ENCODE measurements at regions not wholly inside any gene's neighbourhood (a gene's known extent, or its start where the extent isn't known, plus 50 kb on each side); places are given as distances from the start of the nearest gene placed in this dataset.

- DNase-seq (ENCODE audit: low read depth, low spot score) (no peak), ATAC-seq (no peak)
- POLR2A ChIA-PET: no interaction called here
- Histone ChIP-seq H3K9ac (ENCODE audit: low read length) (no peak overlapping the region), H3K9me2 (ENCODE audit: insufficient read depth) (no peaks in the 10 kb centered on the region), H3K4me1 (ENCODE audit: control insufficient read depth in 1 of 2, insufficient read depth in 2 of 2, low read length in 2 of 2) (no peaks in the 10 kb centered on the region), H4K20me1 (ENCODE audit: insufficient read depth) (no peaks in the 10 kb centered on the region), H3K27me3 (ENCODE audit: insufficient read depth, low read length) (no peaks in the 10 kb centered on the region), H3K27ac (ENCODE audit: low read depth, low read length) (no peak overlapping the region), H3K9me3 (ENCODE audit: control insufficient read depth in 1 of 2, insufficient read depth in 1 of 2, low read depth in 1 of 2, low read length in 2 of 2) (no peaks in the 10 kb centered on the region), H3K79me2 (ENCODE audit: insufficient read depth, low read length) (no peaks in the 10 kb centered on the region), H3K4me3 (replicated peaks in 1 of 2; ENCODE audit: low read depth in 1 of 2, low read length in 2 of 2) (no peak overlapping the region), H3K4me2 (ENCODE audit: low read length) (no peak overlapping the region), H2AFZ (ENCODE audit: low read depth, low read length, poor library complexity, severe bottlenecking) (no peak overlapping the region), H3K36me3 (ENCODE audit: control insufficient read depth in 1 of 2, insufficient read depth in 2 of 2, low read length in 2 of 2) (no peaks in the 10 kb centered on the region)
- CTCF ChIA-PET: no interaction called here
- no TSS peak for BruUV-seq (replicated peaks)
- TF ChIP-seq CEBPB (IDR thresholded peaks at IDR 0.05; ENCODE audit: low read depth) (no peak), EGR1 (IDR thresholded peaks at IDR 0.05; ENCODE audit: low read depth) (no peak), POLR2A (IDR thresholded peaks at IDR 0.05; ENCODE audit: borderline replicate concordance, extremely low read depth, insufficient read depth, insufficient read length) (no peak), REST (IDR thresholded peaks at IDR 0.05; ENCODE audit: low read depth) (no peak), ZNF274 (IDR thresholded peaks at IDR 0.05; ENCODE audit: low read depth, low read length) (no peak), SRF (IDR thresholded peaks at IDR 0.05; ENCODE audit: low read depth) (no peak), SP1 (IDR thresholded peaks at IDR 0.05; ENCODE audit: low read depth) (no peak), SIN3A (IDR thresholded peaks at IDR 0.05; ENCODE audit: low read depth) (no peak), ZFX (IDR thresholded peaks at IDR 0.05) (no peak)
- intact Hi-C loops (cut with micrococcal nuclease): no loop called here
- RAD21 ChIA-PET (ENCODE audit: low non-redundant PET in 1 of 2, low total read pairs in 2 of 2, uncharacterized antibody in 2 of 2, unreplicated experiment in 2 of 2): no interaction called here
These were observed 491.0 kb downstream of the SLITRK5 start for GRCh38 chr13:88162076-88162702.

Data from HCT116 (cell line).